ENCODE measurements at regions not wholly inside any gene's neighbourhood (a gene's known extent, or its start where the extent isn't known, plus 50 kb on each side); places are given as distances from the start of the nearest gene placed in this dataset.

DNA sequence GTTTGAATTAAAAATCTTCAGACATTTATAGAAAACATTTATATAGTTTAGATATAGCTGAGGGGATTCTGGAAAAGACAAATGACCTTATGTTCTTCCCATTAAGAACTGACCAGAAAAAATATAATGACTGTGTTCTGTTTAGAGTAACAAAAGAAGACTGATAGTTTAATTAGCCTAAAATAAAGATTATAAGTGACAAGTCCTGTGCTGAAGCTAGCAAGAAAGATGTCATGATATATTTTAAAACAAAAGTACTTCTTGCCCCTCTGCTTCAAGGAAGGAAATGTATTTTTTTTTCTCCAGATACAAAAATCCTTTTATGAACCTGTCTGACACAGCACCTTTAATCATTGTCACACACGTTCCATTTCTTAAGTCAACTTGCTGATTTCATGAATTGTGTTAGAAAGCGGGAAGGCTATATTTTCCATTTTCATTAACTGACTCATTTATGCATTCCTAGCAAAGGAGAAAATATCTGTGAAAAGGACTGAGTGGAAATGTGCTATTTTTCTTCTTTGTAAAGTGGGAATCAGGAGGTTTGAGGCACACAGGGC is 690.7 kb upstream of the GOT2 start:
- no peak overlapping the region for H3K27ac Mint-ChIP-seq
- no peaks in the 10 kb centered on the region for H3K27me3 Mint-ChIP-seq
- H3K4me1 Mint-ChIP-seq, result no peaks in the 10 kb centered on the region
- ATAC-seq (ENCODE audit: low read depth), result no peak
- H3K36me3 Mint-ChIP-seq, result no peaks in the 10 kb centered on the region
- DNase-seq (ENCODE audit: low spot score in 2 of 2), result no peak
- no peak overlapping the region for H3K4me3 Mint-ChIP-seq
- H3K9me3 Mint-ChIP-seq, result peaks cover 3% of the 10 kb centered on the region

DNA sequence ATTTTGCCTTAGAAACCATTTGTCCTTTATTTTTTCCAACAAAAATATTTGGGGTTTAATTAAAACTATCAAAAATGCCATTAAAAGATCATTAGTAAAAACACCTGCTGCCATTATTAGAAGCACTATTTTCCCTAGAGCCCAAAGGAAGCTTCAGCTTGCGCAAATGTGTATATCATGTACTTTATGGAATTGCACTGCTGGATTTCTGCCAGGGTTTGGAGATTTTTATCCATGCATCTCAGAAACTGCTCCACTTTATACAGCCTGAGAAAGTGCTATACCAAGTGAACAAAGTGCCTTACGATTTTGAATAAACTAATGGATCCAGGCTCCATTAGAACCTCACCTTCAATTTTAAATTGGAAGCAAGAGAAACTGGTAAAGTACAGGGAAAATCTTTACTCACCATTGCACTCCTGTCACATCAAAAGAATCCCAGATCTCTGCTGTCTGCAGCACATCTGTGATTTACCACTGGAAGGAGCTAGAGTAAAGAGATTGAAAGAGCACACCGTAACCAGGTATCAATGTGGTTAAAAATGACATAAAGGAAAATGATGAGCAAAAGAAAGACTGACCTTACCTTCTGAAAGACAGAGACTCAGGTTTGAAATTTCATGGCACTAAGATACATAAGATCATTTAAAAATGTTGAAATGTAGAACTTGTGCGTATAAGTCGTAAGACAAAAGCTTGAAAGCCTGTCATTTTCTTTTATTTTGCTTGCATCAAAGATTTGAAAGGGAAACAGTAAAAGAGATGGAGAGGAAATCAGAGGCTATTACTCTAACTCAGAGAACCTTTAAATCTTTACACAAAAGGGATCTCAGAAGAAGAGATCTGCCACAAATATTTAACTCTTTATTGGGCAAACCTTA is 678.1 kb upstream of the GOT2 start:
- H3K36me3 Mint-ChIP-seq, result no peaks in the 10 kb centered on the region
- no peaks in the 10 kb centered on the region for H3K4me1 Mint-ChIP-seq
- no peak for DNase-seq (ENCODE audit: low spot score in 2 of 2)
- peaks cover under 1% of the 10 kb centered on the region for H3K9me3 Mint-ChIP-seq
- H3K4me3 Mint-ChIP-seq, result no peak overlapping the region
- H3K27ac Mint-ChIP-seq, result no peak overlapping the region
- no peak for ATAC-seq (ENCODE audit: low read depth)
- no peaks in the 10 kb centered on the region for H3K27me3 Mint-ChIP-seq

DNA sequence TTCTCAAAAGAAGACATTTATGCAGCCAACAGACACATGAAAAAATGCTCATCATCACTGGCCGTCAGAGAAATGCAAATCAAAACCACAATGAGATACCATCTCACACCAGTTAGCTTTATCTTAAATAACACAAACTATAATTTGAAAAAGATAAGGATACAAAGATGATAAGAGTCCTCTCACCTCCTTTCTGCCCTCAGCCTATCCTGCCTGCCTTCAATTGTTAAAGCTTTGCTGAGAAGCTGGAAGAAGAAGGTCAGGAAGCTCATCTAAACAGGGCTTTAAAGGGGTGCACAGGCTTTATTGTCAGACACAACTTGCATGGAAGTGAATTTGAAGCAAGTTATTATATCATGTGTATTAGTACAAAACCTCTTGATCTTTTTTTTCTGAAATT is 676.3 kb upstream of the GOT2 start:
- Mint-ChIP-seq H3K4me1 (no peaks in the 10 kb centered on the region), H3K27me3 (no peaks in the 10 kb centered on the region), H3K9me3 (no peaks in the 10 kb centered on the region), H3K27ac (no peak overlapping the region), H3K4me3 (no peak overlapping the region), H3K36me3 (no peaks in the 10 kb centered on the region)
- DNase-seq (ENCODE audit: low spot score in 2 of 2) (no peak), ATAC-seq (ENCODE audit: low read depth) (no peak)

DNA sequence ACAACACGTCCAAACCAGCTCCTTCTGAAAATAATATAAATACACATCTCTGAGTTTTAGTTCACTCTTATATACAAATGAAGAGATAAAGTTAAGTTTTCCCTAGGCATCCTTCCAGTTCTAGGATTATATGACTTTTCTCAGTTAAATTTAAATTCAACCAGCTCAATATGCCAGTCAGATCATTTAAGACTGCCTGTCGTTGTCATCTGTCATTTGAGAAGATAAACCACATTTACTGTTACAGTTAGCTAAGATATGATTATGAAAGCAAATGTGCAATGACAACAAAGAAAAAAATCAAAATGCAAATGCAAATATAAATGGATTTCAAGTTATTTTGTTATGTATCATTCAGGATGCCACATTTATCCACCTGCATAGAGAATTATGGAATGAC is 671.7 kb upstream of the GOT2 start:
- no peak for ATAC-seq (ENCODE audit: low read depth)
- no peaks in the 10 kb centered on the region for H3K27me3 Mint-ChIP-seq

DNA sequence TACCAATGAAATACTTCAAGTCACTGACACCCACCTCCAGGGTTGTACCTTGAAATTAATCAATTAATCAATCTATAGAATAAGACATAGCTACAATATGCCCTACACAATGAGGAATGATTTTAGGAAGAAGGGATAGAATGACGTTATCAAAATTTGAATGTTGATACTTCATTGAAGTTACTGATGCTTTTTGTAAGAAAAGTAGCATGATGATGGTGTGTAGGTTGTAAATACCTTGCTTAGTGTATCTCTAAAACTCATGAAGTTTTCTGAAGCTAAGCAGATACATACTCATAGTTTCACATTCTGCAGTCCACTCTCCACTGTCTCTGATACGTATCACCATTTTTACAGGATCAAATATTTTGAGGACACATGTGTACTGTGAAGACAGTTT is 670.4 kb upstream of the GOT2 start:
- DNase-seq (ENCODE audit: low spot score in 2 of 2), result no peak
- ATAC-seq (ENCODE audit: low read depth), result no peak
- no peaks in the 10 kb centered on the region for H3K27me3 Mint-ChIP-seq
- H3K36me3 Mint-ChIP-seq, result no peaks in the 10 kb centered on the region
- no peaks in the 10 kb centered on the region for H3K4me1 Mint-ChIP-seq
- H3K27ac Mint-ChIP-seq, result no peak overlapping the region
- H3K9me3 Mint-ChIP-seq, result peaks cover 2% of the 10 kb centered on the region
- no peak overlapping the region for H3K4me3 Mint-ChIP-seq

More for the DNA sequence above, 671.7 kb upstream of the GOT2 start:
- H3K4me1 Mint-ChIP-seq, result no peaks in the 10 kb centered on the region
- H3K9me3 Mint-ChIP-seq, result peaks cover 2% of the 10 kb centered on the region
- DNase-seq (ENCODE audit: low spot score in 2 of 2), result no peak
- H3K4me3 Mint-ChIP-seq, result no peak overlapping the region
- no peaks in the 10 kb centered on the region for H3K36me3 Mint-ChIP-seq
- H3K27ac Mint-ChIP-seq, result no peak overlapping the region

DNA sequence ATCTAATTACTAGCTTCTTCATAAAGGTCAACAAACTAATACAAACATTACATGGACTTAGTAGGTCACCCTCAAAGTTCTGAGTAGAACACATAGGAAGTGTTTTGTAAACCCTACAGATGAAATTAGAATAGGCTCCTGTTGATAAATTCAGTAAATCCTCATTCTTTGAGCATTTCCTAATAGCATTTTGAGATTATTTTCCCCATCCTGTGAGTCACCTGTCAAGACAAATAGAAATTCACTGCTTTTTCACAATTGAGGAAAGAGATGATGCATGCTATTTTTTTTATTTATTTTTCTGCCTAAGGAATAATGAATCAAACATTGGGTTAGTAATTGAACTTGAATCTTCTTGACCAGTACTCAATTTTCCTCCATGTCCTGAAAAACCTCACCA is 666.7 kb upstream of the GOT2 start:
- no peaks in the 10 kb centered on the region for H3K36me3 Mint-ChIP-seq
- H3K27me3 Mint-ChIP-seq, result no peaks in the 10 kb centered on the region
- no peak overlapping the region for H3K27ac Mint-ChIP-seq
- H3K4me1 Mint-ChIP-seq, result no peaks in the 10 kb centered on the region
- ATAC-seq (ENCODE audit: low read depth) (no peak), DNase-seq (ENCODE audit: low spot score in 2 of 2) (no peak)
- H3K9me3 Mint-ChIP-seq, result peaks cover 8% of the 10 kb centered on the region
- no peak overlapping the region for H3K4me3 Mint-ChIP-seq

DNA sequence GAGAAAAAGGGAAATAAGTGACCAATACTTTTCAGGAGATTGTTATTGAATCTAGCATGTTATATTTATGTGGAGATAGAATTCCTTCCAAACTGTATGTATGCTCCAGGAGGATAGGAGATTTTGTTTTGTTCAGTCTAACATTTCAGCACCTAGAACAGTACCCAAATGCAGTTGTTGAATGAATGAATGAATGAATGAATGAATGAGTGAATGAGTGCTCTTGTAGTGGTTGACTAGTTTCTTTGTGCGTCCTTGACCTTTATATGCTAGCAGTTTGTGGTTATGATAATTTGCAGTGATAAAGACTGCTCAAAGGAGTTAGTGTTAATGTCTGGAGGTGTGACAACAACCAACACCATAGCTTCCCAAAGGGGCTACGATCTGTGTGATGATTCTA is 663.5 kb upstream of the GOT2 start:
- peaks cover 8% of the 10 kb centered on the region for H3K9me3 Mint-ChIP-seq
- H3K36me3 Mint-ChIP-seq, result no peaks in the 10 kb centered on the region
- no peaks in the 10 kb centered on the region for H3K4me1 Mint-ChIP-seq
- ATAC-seq (ENCODE audit: low read depth) (no peak), DNase-seq (ENCODE audit: low spot score in 2 of 2) (no peak)
- H3K27me3 Mint-ChIP-seq, result no peaks in the 10 kb centered on the region
- no peak overlapping the region for H3K4me3 Mint-ChIP-seq
- no peak overlapping the region for H3K27ac Mint-ChIP-seq

DNA sequence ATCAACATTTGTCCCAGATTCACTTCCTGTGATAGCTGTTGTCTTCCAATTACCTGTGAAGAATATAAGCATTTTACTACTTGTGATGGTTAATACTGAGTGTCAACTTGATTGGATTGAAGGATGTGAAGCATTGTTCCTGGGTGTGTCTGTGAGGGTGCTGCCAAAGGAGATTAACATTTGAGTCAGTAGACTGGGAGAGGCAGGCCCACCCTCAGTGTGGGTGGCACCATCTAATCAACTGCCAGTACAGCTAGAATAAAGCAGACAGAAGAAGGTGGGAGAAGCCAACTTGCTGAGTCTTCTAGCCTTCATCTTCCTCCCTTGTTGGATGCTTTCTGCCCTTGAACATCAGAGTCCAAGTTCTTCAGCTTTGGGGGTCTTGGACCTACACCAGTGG is 660.4 kb upstream of the GOT2 start:
- Mint-ChIP-seq H3K4me3 (no peak overlapping the region), H3K4me1 (no peaks in the 10 kb centered on the region), H3K27me3 (no peaks in the 10 kb centered on the region), H3K27ac (no peak overlapping the region), H3K36me3 (no peaks in the 10 kb centered on the region), H3K9me3 (peaks cover 10% of the 10 kb centered on the region)
- DNase-seq (ENCODE audit: low spot score in 2 of 2) (no peak), ATAC-seq (ENCODE audit: low read depth) (no peak)

DNA sequence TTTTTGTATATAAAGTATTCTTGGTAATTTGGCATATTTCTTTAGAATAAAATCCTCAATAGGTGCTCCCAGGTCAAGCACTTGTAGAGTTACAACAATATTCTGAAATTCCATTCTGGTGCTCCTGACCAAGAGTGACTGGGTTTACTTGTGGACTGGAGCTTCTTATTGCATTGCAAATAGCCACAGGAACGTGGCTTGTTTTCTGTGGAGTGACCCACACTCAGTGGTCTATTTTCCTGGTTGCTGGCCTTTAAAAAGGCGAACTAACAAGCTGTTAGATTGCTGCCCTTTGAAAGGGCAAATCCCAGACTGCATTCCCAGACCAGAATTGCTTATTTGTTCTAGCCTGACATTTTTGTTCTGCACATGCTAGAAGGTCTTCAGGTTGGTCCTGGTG is 658.8 kb upstream of the GOT2 start:
- peaks cover 10% of the 10 kb centered on the region for H3K9me3 Mint-ChIP-seq

DNA sequence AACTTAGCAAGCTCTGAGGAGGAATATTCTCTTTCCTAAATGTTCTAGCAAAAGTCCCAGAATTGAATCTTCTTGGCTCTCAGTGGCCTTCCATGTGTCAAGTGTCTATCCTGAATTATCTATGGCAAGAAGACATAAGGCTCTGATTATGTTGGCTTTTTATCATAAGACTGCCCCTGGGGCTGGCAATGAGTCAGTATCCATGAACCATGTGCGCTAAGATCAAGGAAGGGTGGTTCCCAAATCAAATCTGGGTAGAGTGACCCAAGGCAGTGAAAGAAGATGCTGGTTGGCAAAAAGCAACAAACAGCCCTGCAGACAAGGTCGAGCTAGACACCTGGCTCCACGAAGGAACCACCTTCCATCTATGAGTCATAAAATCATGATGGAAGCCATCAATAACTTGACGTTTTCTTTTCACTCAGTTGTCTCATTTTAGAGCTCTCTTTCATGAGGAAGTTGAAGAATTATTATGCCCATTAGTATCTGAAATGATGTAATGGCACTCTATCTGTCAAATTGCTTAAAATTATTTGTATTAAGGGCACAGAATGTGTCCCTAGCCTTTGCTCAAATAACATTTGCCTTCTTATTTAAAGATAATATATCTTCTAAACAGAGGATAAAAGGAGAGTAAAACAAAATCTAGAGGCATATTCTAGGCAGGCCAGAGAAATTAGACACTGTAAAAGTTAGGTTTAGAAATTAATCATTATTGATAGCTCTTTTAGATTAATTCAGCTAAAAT is 657.7 kb upstream of the GOT2 start:
- no peak for DNase-seq (ENCODE audit: low spot score in 2 of 2)
- H3K4me3 Mint-ChIP-seq, result no peak overlapping the region
- no peaks in the 10 kb centered on the region for H3K27me3 Mint-ChIP-seq
- H3K27ac Mint-ChIP-seq, result no peak overlapping the region
- H3K36me3 Mint-ChIP-seq, result no peaks in the 10 kb centered on the region
- H3K9me3 Mint-ChIP-seq, result peaks cover 8% of the 10 kb centered on the region
- ATAC-seq (ENCODE audit: low read depth), result no peak
- no peaks in the 10 kb centered on the region for H3K4me1 Mint-ChIP-seq

More for the DNA sequence above, 658.8 kb upstream of the GOT2 start:
- no peak for ATAC-seq (ENCODE audit: low read depth)
- Mint-ChIP-seq H3K27me3 (no peaks in the 10 kb centered on the region), H3K4me3 (no peak overlapping the region), H3K27ac (no peak overlapping the region), H3K36me3 (no peaks in the 10 kb centered on the region), H3K4me1 (no peaks in the 10 kb centered on the region)
- DNase-seq (ENCODE audit: low spot score in 2 of 2), result no peak

DNA sequence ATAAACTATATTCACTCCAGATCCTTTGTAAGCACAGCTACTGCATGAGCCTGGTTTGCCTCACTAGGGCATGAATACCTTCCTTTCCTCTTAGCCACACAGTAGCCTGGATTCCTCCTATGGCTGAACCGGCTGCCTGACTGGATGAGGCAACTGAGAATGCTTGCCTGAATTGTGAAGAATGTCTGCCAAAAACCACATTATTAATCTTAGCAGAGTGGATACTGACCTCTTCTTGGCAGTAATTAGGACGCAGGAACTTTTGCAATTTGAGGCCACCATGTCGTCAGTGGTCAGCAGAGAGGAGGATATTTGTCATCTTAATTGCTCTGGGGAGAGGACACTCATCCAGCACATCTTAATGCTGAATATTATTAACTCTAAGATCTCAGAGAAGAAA is 651.8 kb upstream of the GOT2 start:
- H3K9me3 Mint-ChIP-seq, result peaks cover 7% of the 10 kb centered on the region
- no peak overlapping the region for H3K27ac Mint-ChIP-seq
- no peak overlapping the region for H3K4me3 Mint-ChIP-seq
- no peaks in the 10 kb centered on the region for H3K27me3 Mint-ChIP-seq
- H3K36me3 Mint-ChIP-seq, result no peaks in the 10 kb centered on the region
- no peaks in the 10 kb centered on the region for H3K4me1 Mint-ChIP-seq
- no peak for ATAC-seq (ENCODE audit: low read depth)
- DNase-seq (ENCODE audit: low spot score in 2 of 2), result no peak

DNA sequence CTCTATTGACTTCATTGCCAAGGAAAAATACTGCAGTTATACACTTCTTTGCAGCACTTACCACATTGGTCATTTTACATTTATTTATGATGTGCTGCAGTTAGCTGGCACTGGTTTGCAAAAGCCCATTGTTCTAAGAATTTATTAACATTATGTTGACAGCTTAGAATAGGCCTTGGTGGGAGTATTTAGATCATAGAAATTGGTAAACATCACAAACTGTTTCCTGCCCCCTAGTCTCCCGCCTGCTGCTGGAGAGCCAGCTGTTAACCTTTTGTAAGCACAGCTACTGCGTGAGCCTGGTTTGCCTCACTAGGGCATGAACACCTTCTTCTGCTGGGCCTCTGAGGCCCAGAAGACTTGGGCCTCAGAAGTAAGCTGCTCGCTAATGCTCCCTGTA is 651.4 kb upstream of the GOT2 start:
- Mint-ChIP-seq H3K4me1 (no peaks in the 10 kb centered on the region), H3K27ac (no peak overlapping the region), H3K27me3 (no peaks in the 10 kb centered on the region), H3K36me3 (no peaks in the 10 kb centered on the region), H3K9me3 (peaks cover 4% of the 10 kb centered on the region), H3K4me3 (no peak overlapping the region)
- no peak for DNase-seq (ENCODE audit: low spot score in 2 of 2)
- ATAC-seq (ENCODE audit: low read depth), result no peak

DNA sequence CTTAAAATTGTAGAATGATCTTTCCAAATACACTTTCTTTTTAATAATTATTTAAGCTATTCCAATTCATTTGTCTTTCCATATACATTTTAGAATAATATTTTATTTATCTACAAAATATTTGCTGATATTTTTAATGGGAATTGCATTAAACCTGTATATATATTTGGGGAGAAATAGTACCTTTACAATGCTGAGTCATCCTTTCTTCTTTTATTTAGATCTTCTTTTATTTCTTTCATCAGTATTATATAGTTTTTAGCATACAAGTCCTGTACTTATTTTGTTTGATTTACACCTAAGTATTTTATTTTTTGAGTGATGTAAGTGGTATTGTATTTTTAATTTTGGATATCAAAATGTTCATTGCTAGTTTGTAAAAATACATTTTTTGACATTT is 639.5 kb upstream of the GOT2 start:
- Mint-ChIP-seq H3K36me3 (no peaks in the 10 kb centered on the region), H3K27ac (no peak overlapping the region), H3K4me3 (no peak overlapping the region), H3K27me3 (no peaks in the 10 kb centered on the region), H3K9me3 (no peaks in the 10 kb centered on the region), H3K4me1 (no peaks in the 10 kb centered on the region)
- DNase-seq (ENCODE audit: low spot score in 2 of 2), result no peak
- no peak for ATAC-seq (ENCODE audit: low read depth)

DNA sequence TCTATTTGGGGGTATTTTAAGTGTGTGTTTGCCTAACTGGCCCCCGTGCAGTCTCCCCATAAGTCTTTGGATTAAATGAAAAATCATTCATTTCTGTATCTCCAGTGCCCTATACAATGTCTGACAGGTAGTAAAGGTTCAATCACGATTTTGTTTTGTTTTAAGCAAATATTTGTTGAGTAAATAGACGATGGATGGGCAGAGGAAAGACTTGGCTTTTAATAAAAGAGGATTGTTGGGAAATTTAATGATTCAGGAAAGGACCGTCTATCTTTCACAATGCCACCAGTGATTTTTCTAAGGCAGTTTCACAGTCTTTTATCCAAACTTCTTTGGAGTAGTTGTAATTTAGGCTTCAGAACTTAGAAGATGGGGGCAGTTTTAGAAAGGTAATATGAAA is 636.6 kb upstream of the GOT2 start:
- H3K36me3 Mint-ChIP-seq, result no peaks in the 10 kb centered on the region
- no peaks in the 10 kb centered on the region for H3K4me1 Mint-ChIP-seq
- no peak for DNase-seq (ENCODE audit: low spot score in 2 of 2)
- peaks cover 6% of the 10 kb centered on the region for H3K9me3 Mint-ChIP-seq
- H3K4me3 Mint-ChIP-seq, result no peak overlapping the region
- no peaks in the 10 kb centered on the region for H3K27me3 Mint-ChIP-seq
- no peak for ATAC-seq (ENCODE audit: low read depth)
- no peak overlapping the region for H3K27ac Mint-ChIP-seq

All from memory B cell (primary cell).